Heart left ventricle (tissue), 13 donors: ENCODE measurements at regions not wholly inside any gene's neighbourhood (a gene's known extent, or its start where the extent isn't known, plus 50 kb on each side); places are given as distances from the start of the nearest gene placed in this dataset.

ENCODE experiments used
- POLR2A ChIP-seq, 2 donors: fragments of 450-650 bp; IDR thresholded peaks; one replicate each; pipeline ENCODE4 v1.6.1; 2017; ENCODE audit warnings: antibody characterized with exemption in 2 of 2, mild to moderate bottlenecking in 2 of 2, moderate library complexity in 2 of 2
- TF ChIP-seq, protein P1 (sequence below), 12 donors: fragments of 200-600 bp; sonication (generic) in 4 of 12; IDR thresholded peaks; one replicate each; pipeline versions ENCODE4 v1.5.0 to v1.8.0; 2018 to 2022; ENCODE audit warnings: antibody characterized with exemption in 12 of 12, mild to moderate bottlenecking in 5 of 12
- donor health status: ischemic (EF 13 %, LVEDD 7.1; RV severe dilation, severe dysfunction).
- donor health status: DM: no; HTN: yes; CAD: no.
- donor health status: DM: no; HTN: no; CAD: no.
- donor health status: ischemic (EF 25% LVEDD 6.9; RV normal size, moderate dysfunction).
- donor health status: ischemic (EF 25% LVEDD 5.7; RV mildly dilated, moderate dysfunction).
- donor health status: ischemic (EF 35%, LVEDD 5.7; RV mildly dilated, moderate dysfunction).
- donor health status: nonischemic (EF 11% LVEDD 7.7; RV severe dilation, severe dysfunction).
- donor health status: DM: yes; HTN: yes; CAD: no.
- donor health status: PGD.
- donor health status: ischemic (EF 29% LVEDD 5.4; RV normal size, mild dysfunction).
- donor health status: nonischemic (EF 23%, LVEDD 6.1; RV moderate dilation, normal function).

DNA sequence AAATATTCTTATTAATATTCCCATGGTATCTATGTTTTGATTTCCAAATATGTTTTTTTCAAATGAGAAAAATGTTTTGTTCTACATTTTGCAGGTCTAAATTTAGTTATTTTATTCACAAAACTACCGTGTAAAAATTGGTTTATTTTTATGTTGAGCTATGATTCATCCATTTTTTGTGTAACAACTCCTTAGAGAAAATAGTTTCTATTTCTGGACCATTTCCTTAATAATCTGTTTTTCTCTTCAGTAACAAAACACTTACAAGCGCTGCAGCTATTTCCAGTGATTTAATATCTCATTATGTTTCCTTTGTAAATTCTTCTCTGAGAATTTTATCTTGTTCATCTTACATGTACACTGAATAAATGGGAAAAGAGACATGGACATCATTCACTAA, 550.7 kb upstream of the SLITRK5 start:
- TF ChIP-seq, protein P1, sequence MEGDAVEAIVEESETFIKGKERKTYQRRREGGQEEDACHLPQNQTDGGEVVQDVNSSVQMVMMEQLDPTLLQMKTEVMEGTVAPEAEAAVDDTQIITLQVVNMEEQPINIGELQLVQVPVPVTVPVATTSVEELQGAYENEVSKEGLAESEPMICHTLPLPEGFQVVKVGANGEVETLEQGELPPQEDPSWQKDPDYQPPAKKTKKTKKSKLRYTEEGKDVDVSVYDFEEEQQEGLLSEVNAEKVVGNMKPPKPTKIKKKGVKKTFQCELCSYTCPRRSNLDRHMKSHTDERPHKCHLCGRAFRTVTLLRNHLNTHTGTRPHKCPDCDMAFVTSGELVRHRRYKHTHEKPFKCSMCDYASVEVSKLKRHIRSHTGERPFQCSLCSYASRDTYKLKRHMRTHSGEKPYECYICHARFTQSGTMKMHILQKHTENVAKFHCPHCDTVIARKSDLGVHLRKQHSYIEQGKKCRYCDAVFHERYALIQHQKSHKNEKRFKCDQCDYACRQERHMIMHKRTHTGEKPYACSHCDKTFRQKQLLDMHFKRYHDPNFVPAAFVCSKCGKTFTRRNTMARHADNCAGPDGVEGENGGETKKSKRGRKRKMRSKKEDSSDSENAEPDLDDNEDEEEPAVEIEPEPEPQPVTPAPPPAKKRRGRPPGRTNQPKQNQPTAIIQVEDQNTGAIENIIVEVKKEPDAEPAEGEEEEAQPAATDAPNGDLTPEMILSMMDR (IDR thresholded peaks at IDR 0.05), result no peak
- no peak for TF ChIP-seq POLR2A (IDR thresholded peaks at IDR 0.05)
